Smooth muscle cell of the brain vasculature (primary cell): ENCODE measurements at regions not wholly inside any gene's neighbourhood (a gene's known extent, or its start where the extent isn't known, plus 50 kb on each side); places are given as distances from the start of the nearest gene placed in this dataset.
"Not testable (repeated sequence)": the region's sequence is repeated elsewhere in the genome, so short reads cannot be mapped to it uniquely, and the experiment has no call there.

ENCODE experiments used
- DNase-seq: peaks from one replicate; pipeline ENCODE4 v3.0.0-alpha.2; 2012; ENCODE audit warnings: low read depth, low spot score

- DNase-seq = no peak
These were observed 78.6 kb upstream of the HPCAL1 start for GRCh38 chr2:10223932-10224720.

GRCh38 chr2:10224734-10225133, 78.0 kb upstream of the HPCAL1 start:
- no peak for DNase-seq

- DNase-seq = no peak
These were observed 77.2 kb upstream of the HPCAL1 start for GRCh38 chr2:10225291-10226037.

- DNase-seq = no peak
These were observed 76.5 kb upstream of the HPCAL1 start for GRCh38 chr2:10226038-10226724.

GRCh38 chr2:10228611-10229365, 73.9 kb upstream of the HPCAL1 start:
- no peak for DNase-seq

DNA sequence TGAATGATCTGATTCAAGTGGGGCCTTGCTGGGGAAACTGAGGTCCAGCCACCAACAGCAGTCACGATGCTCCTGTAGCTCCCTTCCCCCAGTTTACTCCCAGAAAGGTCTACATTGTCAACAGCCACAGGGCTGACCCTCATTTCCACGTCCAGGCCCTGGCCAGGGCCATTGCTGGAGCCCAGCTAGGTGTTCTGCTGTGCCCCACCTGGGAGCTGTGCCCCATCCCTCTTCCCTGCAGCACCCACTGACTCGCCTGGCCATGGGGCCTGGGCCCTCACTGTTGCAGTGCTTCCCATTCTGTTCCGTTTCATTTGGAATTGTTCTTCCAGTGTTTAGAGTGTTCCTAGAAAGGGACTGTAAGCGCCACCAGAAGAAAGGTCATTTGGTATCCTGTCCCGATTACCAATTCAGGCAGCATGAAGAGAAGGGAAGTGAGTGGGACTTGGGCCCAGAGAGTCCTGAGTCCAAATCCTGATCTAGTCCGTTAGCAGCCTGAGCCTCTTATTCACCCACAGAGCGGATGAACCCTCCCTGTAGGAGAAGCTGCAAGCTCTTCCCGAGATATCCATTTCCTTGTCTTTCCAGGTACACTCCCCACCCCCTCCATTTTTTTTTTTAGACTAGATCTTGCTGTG, 73.1 kb upstream of the HPCAL1 start:
- no peak for DNase-seq

DNA sequence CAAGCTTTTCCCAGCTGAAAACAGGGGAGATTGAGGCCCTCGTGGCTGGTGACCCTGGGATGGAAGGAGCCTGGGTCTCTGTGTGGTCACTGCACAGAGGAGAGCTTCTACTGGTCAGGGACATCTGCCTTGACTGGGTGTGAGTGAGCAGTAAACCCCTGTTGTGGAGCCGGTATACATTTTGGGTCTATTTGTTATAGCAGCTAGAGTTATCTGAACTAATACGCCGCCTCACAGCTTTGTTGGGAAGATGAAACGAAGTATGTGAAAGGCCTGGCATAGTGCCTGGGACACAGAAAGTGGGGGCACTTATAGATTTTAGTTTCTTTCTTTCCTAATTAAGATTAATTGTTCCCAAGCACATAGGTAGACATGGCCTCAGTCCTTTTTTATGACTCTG, 72.2 kb upstream of the HPCAL1 start:
- DNase-seq = no peak

GRCh38 chr2:10230921-10231320, 71.8 kb upstream of the HPCAL1 start:
- DNase-seq = not testable (repeated sequence)

DNA sequence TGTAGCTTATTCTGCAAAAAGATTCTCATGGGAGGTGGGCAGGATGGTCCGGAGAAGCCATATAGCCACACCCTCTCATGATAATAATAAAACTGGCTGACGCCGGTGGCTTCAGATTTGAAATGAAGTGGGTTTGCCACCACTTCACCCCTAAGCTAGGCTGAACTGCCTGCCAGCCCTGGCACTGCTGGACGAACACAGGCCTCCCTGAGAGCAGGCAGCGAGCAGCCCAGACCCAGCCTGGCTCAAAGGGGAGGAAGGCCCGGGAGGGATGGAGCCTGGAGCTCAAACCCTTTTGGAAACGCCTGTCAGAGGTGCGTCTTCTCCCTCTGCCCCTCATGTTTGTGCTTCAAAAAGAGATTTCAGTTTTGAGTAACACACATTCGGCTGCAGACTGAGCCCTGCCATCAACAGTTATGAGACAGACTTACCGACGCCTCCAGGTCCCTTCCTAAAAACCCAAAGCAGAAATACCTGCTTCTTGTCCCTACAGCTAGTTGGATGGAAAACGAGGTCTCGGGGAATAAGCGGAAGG, 71.1 kb upstream of the HPCAL1 start:
- DNase-seq = no peak

DNA sequence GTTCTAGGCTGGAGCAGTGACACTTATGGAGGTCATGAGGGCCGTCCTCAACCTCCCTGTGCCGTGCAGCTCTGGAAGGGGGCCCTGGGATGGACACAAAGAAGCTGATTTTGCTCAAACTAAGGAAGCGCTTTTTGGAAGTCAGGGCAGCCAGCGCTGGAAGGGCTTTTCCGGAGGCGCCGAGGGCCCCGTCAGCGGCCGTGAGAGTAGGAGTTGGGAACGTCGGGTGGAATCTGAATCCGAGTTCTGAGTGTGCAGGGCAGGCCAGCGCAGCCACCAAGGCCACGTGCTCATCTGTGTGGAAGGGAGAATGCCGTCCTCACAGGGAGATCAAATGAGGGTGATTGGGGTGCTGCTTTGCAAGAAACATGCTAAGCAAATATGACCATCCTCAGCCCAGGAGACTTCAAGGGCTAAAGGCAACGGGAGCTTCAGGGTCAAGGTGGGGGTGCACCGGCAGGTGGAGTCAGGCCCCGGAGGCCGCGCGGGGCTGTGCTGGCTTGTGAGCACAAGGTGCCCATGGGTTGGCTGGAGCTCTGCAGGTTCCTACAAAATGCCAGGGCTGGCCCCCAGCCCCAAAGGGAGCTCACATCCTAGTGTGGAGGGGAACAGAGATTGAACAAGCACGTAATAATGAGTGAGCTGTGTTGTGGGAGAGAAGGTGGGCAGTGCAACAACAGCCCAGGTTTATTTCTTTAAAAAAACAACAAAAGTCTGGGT, 70.4 kb upstream of the HPCAL1 start:
- no peak for DNase-seq

GRCh38 chr2:10233131-10234012, 69.3 kb upstream of the HPCAL1 start:
- no peak for DNase-seq

GRCh38 chr2:10234013-10234306, 68.7 kb upstream of the HPCAL1 start:
- DNase-seq = no peak

DNA sequence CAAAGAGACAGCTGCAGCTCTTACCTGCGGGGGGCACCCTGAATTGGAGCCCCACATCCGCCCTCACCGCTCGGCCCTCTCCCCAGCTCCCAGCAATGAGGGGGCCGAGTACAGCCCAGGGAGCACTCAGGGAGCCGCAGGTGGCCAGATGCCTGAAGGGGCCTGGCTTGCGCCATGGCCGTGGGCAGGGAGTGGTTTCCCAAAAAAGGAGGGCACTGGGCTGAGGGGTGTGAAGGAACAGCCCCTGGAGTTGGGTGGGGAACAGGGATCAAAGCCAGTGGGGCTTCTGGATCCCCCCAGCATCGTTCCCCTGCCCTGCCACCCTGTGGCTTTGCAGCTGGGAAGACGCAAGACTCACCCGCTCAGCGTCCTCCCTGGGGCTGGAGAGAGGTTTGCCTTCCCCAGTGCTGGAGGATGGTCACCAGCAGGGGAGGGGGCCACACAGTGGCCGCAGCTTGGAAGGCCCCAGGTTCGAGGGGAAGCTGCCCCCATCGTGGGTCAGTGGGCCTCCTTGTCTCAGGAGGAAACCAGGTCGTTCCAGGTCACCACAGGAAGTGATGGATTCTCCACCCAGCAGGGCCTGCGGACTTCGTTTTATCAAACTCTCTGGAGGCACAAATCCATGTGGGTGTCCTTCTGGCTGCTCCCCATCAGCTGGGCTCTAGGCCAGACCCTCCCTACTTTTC, 68.2 kb upstream of the HPCAL1 start:
- DNase-seq = no peak

GRCh38 chr2:10235099-10235908, 67.4 kb upstream of the HPCAL1 start:
- DNase-seq = no peak

GRCh38 chr2:10235909-10236550, 66.7 kb upstream of the HPCAL1 start:
- no peak for DNase-seq

- no peak for DNase-seq
These were observed 65.9 kb upstream of the HPCAL1 start for GRCh38 chr2:10236571-10237391.
